Endothelial cell of umbilical vein (primary cell): ENCODE measurements at regions not wholly inside any gene's neighbourhood (a gene's known extent, or its start where the extent isn't known, plus 50 kb on each side); places are given as distances from the start of the nearest gene placed in this dataset.

ENCODE experiments used
- BruUV-seq: library from RNA; stranded (reverse); fragments of 400-500 nt; replicated peaks from 2 replicates; lab custom pipeline; 2021; lab: Mats Ljungman, UMichigan
- CTCF ChIA-PET: fragments of 300-600, 350-600 bp; sonication (Branson Sonifier 250); formaldehyde crosslinking; loops from one replicate; lab custom pipeline; 2021; ENCODE audit warnings: antibody characterized with exemption, inconsistent platforms; lab: Charles Lee
- POLR2A ChIA-PET: fragments of 300-600, 350-600 bp; sonication (Branson Sonifier 250); formaldehyde crosslinking; loops from one replicate; lab custom pipeline; 2021; ENCODE audit warnings: antibody characterized with exemption, inconsistent platforms; lab: Charles Lee
- DNase-seq: peaks from one replicate; pipeline ENCODE4 v3.0.0-alpha.2; 2011; ENCODE audit warnings: low read depth, low spot score
- FAIRE-seq: peaks from 2 replicates; lab custom pipeline; 2011; peaks lifted over from hg19 to GRCh38; lab: Jason Lieb, UNC
- H2AFZ ChIP-seq: 2 replicates; pipeline ENCODE4 v1.6.0; 2012; ENCODE audit warnings: low read depth, low read length, control low read depth, inconsistent platforms
- H3K27ac ChIP-seq: 2 replicates; pipeline ENCODE4 v1.5.1; 2011; ENCODE audit warnings: low read depth, mild to moderate bottlenecking, control low read depth, low read length, moderate library complexity; ENCODE audit not compliant: insufficient read depth
- H3K27me3 ChIP-seq, 2 experiments: 2 replicates each; pipeline versions ENCODE4 v1.6.0 to v1.6.1; 2011; ENCODE audit warnings: low read length in 2 of 2, mixed read lengths in 1 of 2; ENCODE audit not compliant: control insufficient read depth in 2 of 2, insufficient read depth in 2 of 2
- H3K36me3 ChIP-seq, 2 experiments: 2 replicates in 1 of 2; 3 replicates in 1 of 2; pipeline ENCODE4 v1.5.1; 2011; ENCODE audit warnings: low read length in 2 of 2, mild to moderate bottlenecking in 1 of 2, moderate library complexity in 1 of 2; ENCODE audit not compliant: control insufficient read depth in 2 of 2, insufficient read depth in 2 of 2; ENCODE audit errors: extremely low read depth in 1 of 2
- H3K4me1 ChIP-seq: 3 replicates; pipeline ENCODE4 v1.5.1; 2011; ENCODE audit warnings: mild to moderate bottlenecking, low read length; ENCODE audit not compliant: control insufficient read depth, insufficient read depth; ENCODE audit errors: extremely low read depth
- H3K4me2 ChIP-seq: 2 replicates; pipeline ENCODE4 v1.6.1; 2011; ENCODE audit warnings: low read length, control low read depth, mixed read lengths; ENCODE audit not compliant: insufficient read depth
- H3K4me3 ChIP-seq, 3 experiments: fragments of 200-600 bp in 1 of 3; sonication (generic), shearing (Covaris generic) in 1 of 3; replicated peaks in 1 of 3; 2 replicates each; pipeline ENCODE4 v1.5.1; 2011 to 2016; ENCODE audit warnings: control low read depth in 3 of 3, low read length in 3 of 3, mild to moderate bottlenecking in 2 of 3, inconsistent platforms in 1 of 3, low read depth in 1 of 3, moderate library complexity in 1 of 3; ENCODE audit not compliant: insufficient read depth in 1 of 3
- H3K79me2 ChIP-seq: 2 replicates; pipeline ENCODE4 v1.6.0; 2012; ENCODE audit warnings: low read length, inconsistent platforms; ENCODE audit not compliant: control insufficient read depth, insufficient read depth
- H3K9ac ChIP-seq: replicated peaks from 2 replicates; pipeline ENCODE3; 2011; ENCODE audit warnings: low read length, control low read depth; ENCODE audit not compliant: insufficient read depth; ENCODE audit errors: extremely low read depth
- H3K9me1 ChIP-seq: replicated peaks from 3 replicates; pipeline ENCODE4 v1.6.0; 2011; ENCODE audit warnings: mild to moderate bottlenecking, low read length; ENCODE audit not compliant: control insufficient read depth, insufficient read depth; ENCODE audit errors: extremely low read depth
- H3K9me3 ChIP-seq: replicated peaks from 2 replicates; pipeline ENCODE4 v1.5.1; 2012; ENCODE audit warnings: low read length, inconsistent platforms; ENCODE audit not compliant: control insufficient read depth, insufficient read depth
- H4K20me1 ChIP-seq: replicated peaks from 2 replicates; pipeline ENCODE3; 2011; ENCODE audit warnings: mild to moderate bottlenecking, low read length; ENCODE audit not compliant: control insufficient read depth, insufficient read depth; ENCODE audit errors: extremely low read depth
- EZH2 ChIP-seq: IDR thresholded peaks from 2 replicates; pipeline ENCODE4 v1.6.1; 2012; ENCODE audit warnings: borderline replicate concordance, low read depth, mild to moderate bottlenecking, moderate library complexity, low read length, inconsistent platforms; ENCODE audit not compliant: severe bottlenecking
- FOS ChIP-seq: IDR thresholded peaks from 2 replicates; pipeline ENCODE4 v1.6.1; 2011; ENCODE audit warnings: mild to moderate bottlenecking, low read length, moderate library complexity, borderline replicate concordance; ENCODE audit not compliant: insufficient read depth
- GATA2 ChIP-seq: IDR thresholded peaks from 2 replicates; pipeline ENCODE4 v1.7.0; 2011; ENCODE audit warnings: low read depth, mild to moderate bottlenecking, moderate library complexity, mixed read lengths, low read length; ENCODE audit not compliant: insufficient read length, insufficient read depth
- JUN ChIP-seq: IDR thresholded peaks from 2 replicates; pipeline ENCODE4 v1.6.1; 2011; ENCODE audit warnings: borderline replicate concordance, low read depth; ENCODE audit not compliant: insufficient read length, insufficient read depth
- MYC ChIP-seq: IDR thresholded peaks from one replicate; pipeline ENCODE4 v1.6.1; 2011; ENCODE audit warnings: mild to moderate bottlenecking, low read depth, low read length
- POLR2A ChIP-seq: IDR thresholded peaks from 2 replicates; pipeline ENCODE4 v1.6.1; 2012; ENCODE audit warnings: low read depth, mild to moderate bottlenecking, control low read depth, low read length
- POLR2AphosphoS5 ChIP-seq: IDR thresholded peaks from 2 replicates; pipeline ENCODE4 v1.6.1; 2012; ENCODE audit warnings: low read depth, mild to moderate bottlenecking, control low read depth, low read length, moderate library complexity; ENCODE audit not compliant: insufficient read depth
- dilution Hi-C: fragments of 300-500 bp; cut with MboI; formaldehyde crosslinking; loops from one replicate; pipeline ENCODE4 v1.15.0; 2019; ENCODE audit warnings: low sequenced_read_pairs; ENCODE audit not compliant: extremely low pct_ligation_motif_present
- intact Hi-C: fragments of 100-400 bp; cut with micrococcal nuclease; formaldehyde crosslinking; loops from one replicate; pipeline ENCODE4 v1.10.0; 2022
- TF ChIP-seq, protein P1 (sequence below), 2 donors: IDR thresholded peaks; 1 replicate in 1 of 2; 2 replicates in 1 of 2; pipeline ENCODE4 v1.5.1; 2011; ENCODE audit warnings: low read length in 2 of 2, mild to moderate bottlenecking in 2 of 2, moderate library complexity in 2 of 2, control low read depth in 1 of 2, inconsistent platforms in 1 of 2, low read depth in 1 of 2; ENCODE audit not compliant: insufficient read depth in 1 of 2; ENCODE audit errors: extremely low read depth in 1 of 2
- TF ChIP-seq, protein P2 (sequence below): IDR thresholded peaks from 2 replicates; pipeline ENCODE4 v1.6.1; 2011; ENCODE audit not compliant: insufficient read depth, insufficient read length

DNA sequence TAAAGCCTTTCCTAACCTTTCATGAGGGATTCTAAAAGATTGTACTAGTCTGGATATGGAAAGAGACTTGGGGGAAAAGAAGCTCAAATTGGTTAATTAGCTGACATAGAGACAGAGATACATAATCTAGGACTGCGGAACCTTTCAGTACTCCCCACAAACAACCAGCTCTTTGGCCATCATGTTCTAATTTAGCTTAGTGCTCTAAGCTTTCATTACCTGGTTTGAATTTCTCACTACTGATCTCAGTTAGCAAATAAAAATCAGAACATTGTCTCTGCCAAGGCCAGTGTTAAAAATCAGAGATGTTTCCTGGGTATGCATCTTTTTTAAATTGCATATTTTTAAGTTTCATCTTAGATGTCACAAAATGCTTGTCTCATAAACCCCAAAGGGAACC lies 254.4 kb downstream of the GLUD2 start:
- CTCF ChIA-PET: no interaction called here
- H3K27ac ChIP-seq: no peak overlapping the region
- H3K4me3 ChIP-seq: no peak overlapping the region
- no peak overlapping the region for H2AFZ ChIP-seq
- H3K27me3 ChIP-seq: no peaks in the 10 kb centered on the region
- H4K20me1 ChIP-seq: no peaks in the 10 kb centered on the region
- intact Hi-C loops (no loop called here), dilution Hi-C loops (no loop called here)
- H3K36me3 ChIP-seq: no peaks in the 10 kb centered on the region
- no peaks in the 10 kb centered on the region for H3K9me1 ChIP-seq
- no TSS peak for BruUV-seq
- POLR2A ChIA-PET: no interaction called here
- TF ChIP-seq, protein P1, sequence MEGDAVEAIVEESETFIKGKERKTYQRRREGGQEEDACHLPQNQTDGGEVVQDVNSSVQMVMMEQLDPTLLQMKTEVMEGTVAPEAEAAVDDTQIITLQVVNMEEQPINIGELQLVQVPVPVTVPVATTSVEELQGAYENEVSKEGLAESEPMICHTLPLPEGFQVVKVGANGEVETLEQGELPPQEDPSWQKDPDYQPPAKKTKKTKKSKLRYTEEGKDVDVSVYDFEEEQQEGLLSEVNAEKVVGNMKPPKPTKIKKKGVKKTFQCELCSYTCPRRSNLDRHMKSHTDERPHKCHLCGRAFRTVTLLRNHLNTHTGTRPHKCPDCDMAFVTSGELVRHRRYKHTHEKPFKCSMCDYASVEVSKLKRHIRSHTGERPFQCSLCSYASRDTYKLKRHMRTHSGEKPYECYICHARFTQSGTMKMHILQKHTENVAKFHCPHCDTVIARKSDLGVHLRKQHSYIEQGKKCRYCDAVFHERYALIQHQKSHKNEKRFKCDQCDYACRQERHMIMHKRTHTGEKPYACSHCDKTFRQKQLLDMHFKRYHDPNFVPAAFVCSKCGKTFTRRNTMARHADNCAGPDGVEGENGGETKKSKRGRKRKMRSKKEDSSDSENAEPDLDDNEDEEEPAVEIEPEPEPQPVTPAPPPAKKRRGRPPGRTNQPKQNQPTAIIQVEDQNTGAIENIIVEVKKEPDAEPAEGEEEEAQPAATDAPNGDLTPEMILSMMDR (IDR thresholded peaks at IDR 0.05; ENCODE audit: extremely low read depth in 1 of 2, insufficient read depth in 1 of 2, low read depth in 1 of 2, low read length in 2 of 2): no peak
- TF ChIP-seq, protein P2, sequence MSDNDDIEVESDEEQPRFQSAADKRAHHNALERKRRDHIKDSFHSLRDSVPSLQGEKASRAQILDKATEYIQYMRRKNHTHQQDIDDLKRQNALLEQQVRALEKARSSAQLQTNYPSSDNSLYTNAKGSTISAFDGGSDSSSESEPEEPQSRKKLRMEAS: no peak
- no peak for TF ChIP-seq JUN
- TF ChIP-seq POLR2AphosphoS5: no peak
- no peak for TF ChIP-seq GATA2
- no peak for TF ChIP-seq POLR2A
- TF ChIP-seq EZH2: no peak
- TF ChIP-seq MYC: no peak
- no peak for TF ChIP-seq FOS
- DNase-seq (no peak), FAIRE-seq (no peak)
- H3K9ac ChIP-seq: no peak overlapping the region
- H3K4me2 ChIP-seq: no peak overlapping the region
- H3K4me1 ChIP-seq: no peaks in the 10 kb centered on the region
- H3K79me2 ChIP-seq: no peaks in the 10 kb centered on the region
- no peaks in the 10 kb centered on the region for H3K9me3 ChIP-seq
